GM12878 (cell line): ENCODE measurements at regions not wholly inside any gene's neighbourhood (a gene's known extent, or its start where the extent isn't known, plus 50 kb on each side); places are given as distances from the start of the nearest gene placed in this dataset.

Source experiments
- ATAC-seq: fragments of 200-7000 bp; cut with Tn5 transposase; 3 replicates; pipeline ENCODE4 v1.9.1; 2020; ENCODE audit warnings: mild to moderate bottlenecking, moderate library complexity
- BruUV-seq: library from RNA; stranded (reverse); fragments of 400-500 nt; replicated peaks from 2 replicates; lab custom pipeline; 2021; lab: Mats Ljungman, UMichigan
- CTCF ChIA-PET: fragments of 300-600 bp; sonication (Branson Sonifier 250); formaldehyde crosslinking; extraction: SDS; loops from one replicate; lab custom pipeline; 2021; ENCODE audit warnings: inconsistent platforms; lab: Yijun Ruan, JAX
- POLR2A ChIA-PET: fragments of 350-600 bp; formaldehyde crosslinking; extraction: SDS; loops from one replicate; lab custom pipeline; 2021; ENCODE audit warnings: inconsistent platforms; lab: Charles Lee
- RAD21 ChIA-PET: fragments of 300-600 bp; sonication (Branson Sonifier 250); formaldehyde crosslinking; loops from one replicate; lab custom pipeline; 2023; ENCODE audit warnings: antibody characterized with exemption; ENCODE audit not compliant: unreplicated experiment; lab: Charles Lee
- SMC1A ChIA-PET: fragments of 300-600 bp; sonication (Branson Sonifier 250); formaldehyde crosslinking; loops from one replicate; lab custom pipeline; 2023; ENCODE audit not compliant: unreplicated experiment, uncharacterized antibody; lab: Charles Lee
- DNase-seq: peaks from one replicate; pipeline ENCODE4 v3.0.0-alpha.2; 2011; ENCODE audit warnings: low read depth, low spot score
- FAIRE-seq: peaks from 3 replicates; lab custom pipeline; 2011; peaks lifted over from hg19 to GRCh38; lab: Jason Lieb, UNC
- H2AFZ ChIP-seq: 2 replicates; pipeline ENCODE4 v1.6.0; 2011; ENCODE audit warnings: low read depth, low read length, control low read depth; ENCODE audit not compliant: control insufficient read depth
- H3K27ac ChIP-seq: 2 replicates; pipeline ENCODE4 v1.5.1; 2011; ENCODE audit warnings: control low read depth; ENCODE audit not compliant: control insufficient read depth, insufficient read depth
- H3K27me3 ChIP-seq, 2 experiments: replicated peaks in 1 of 2; 2 replicates each; pipeline versions ENCODE4 v1.6.0 to v1.6.1; 2011; ENCODE audit warnings: low read length in 1 of 2; ENCODE audit not compliant: control insufficient read depth in 2 of 2, insufficient read depth in 2 of 2
- H3K36me3 ChIP-seq, 2 experiments: 2 replicates each; pipeline ENCODE4 v1.5.1; 2011; ENCODE audit warnings: low read length in 1 of 2; ENCODE audit not compliant: control insufficient read depth in 2 of 2, insufficient read depth in 2 of 2
- H3K4me1 ChIP-seq: 2 replicates; pipeline ENCODE4 v1.6.1; 2011; ENCODE audit warnings: mild to moderate bottlenecking, low read length, moderate library complexity, mixed read lengths; ENCODE audit not compliant: control insufficient read depth, insufficient read depth
- H3K4me2 ChIP-seq: 2 replicates; pipeline ENCODE4 v1.6.0; 2011; ENCODE audit warnings: control low read depth; ENCODE audit not compliant: control insufficient read depth, insufficient read depth
- H3K4me3 ChIP-seq: fragments of 200-600 bp; sonication (generic); 2 replicates; pipeline ENCODE4 v1.5.1; 2016
- H3K79me2 ChIP-seq: 2 replicates; pipeline ENCODE4 v1.6.0; 2011; ENCODE audit warnings: low read length; ENCODE audit not compliant: control insufficient read depth, insufficient read depth
- H3K9ac ChIP-seq: 2 replicates; pipeline ENCODE4 v1.8.0; 2011; ENCODE audit warnings: low read length, control low read depth, mixed read lengths; ENCODE audit not compliant: control insufficient read depth, insufficient read depth
- H3K9me3 ChIP-seq: replicated peaks from 3 replicates; pipeline ENCODE4 v1.5.1; 2011; ENCODE audit warnings: mild to moderate bottlenecking, low read length; ENCODE audit not compliant: control insufficient read depth, insufficient read depth
- H4K20me1 ChIP-seq: 2 replicates; pipeline ENCODE4 v1.6.0; 2011; ENCODE audit not compliant: control insufficient read depth, insufficient read depth
- E2F8 ChIP-seq: fragments of 450-650 bp; IDR thresholded peaks from 2 replicates; pipeline ENCODE4 v1.6.1; 2018; ENCODE audit warnings: mild to moderate bottlenecking, low read depth, moderate library complexity; ENCODE audit not compliant: partially characterized antibody
- IRF5 ChIP-seq: fragments of 450-650 bp; IDR thresholded peaks from 2 replicates; pipeline ENCODE4 v1.6.1; 2017; ENCODE audit warnings: borderline replicate concordance
- JUNB ChIP-seq: IDR thresholded peaks from 2 replicates; pipeline ENCODE4 v1.6.1; 2016; ENCODE audit warnings: antibody characterized with exemption, mild to moderate bottlenecking
- NR2F1 ChIP-seq: fragments of 450-650 bp; conservative IDR thresholded peaks from 2 replicates; pipeline ENCODE4 v1.6.1; 2017; ENCODE audit warnings: mild to moderate bottlenecking
- WGBS: methylation state at CpG from one replicate; pipeline ENCODE4 v1.1.6; 2016; ENCODE audit warnings: low lambda C conversion rate; ENCODE audit not compliant: insufficient replicate concordance, insufficient coverage; ENCODE audit errors: missing lambda C conversion rate; 5-methylcytosine and 5-hydroxymethylcytosine counted together
- in situ Hi-C: fragments of 300-500 bp; cut with MboI; formaldehyde crosslinking; loops from 9 replicates; pipeline ENCODE4 v1.14.3; 2018; ENCODE audit warnings: mixed read lengths
- intact Hi-C: fragments of 100-400 bp; cut with micrococcal nuclease; formaldehyde crosslinking; loops from one replicate; pipeline ENCODE4 v1.14.2; 2022; ENCODE audit not compliant: unreplicated experiment

- RAD21 ChIA-PET = no interaction called here
- intact Hi-C loops = no loop called here
- CTCF ChIA-PET = interaction anchor here (1.0 kb wide), 1 partner anchor 119 kb away, joined by 4 read pairs; no protein-coding TSS in a partner anchor
- Histone ChIP-seq H3K79me2 (no peaks in the 10 kb centered on the region), H3K4me1 (no peaks in the 10 kb centered on the region), H3K27me3 (no peaks in the 10 kb centered on the region), H3K36me3 (no peaks in the 10 kb centered on the region; a peak in 1 of 4 replicates), H4K20me1 (no peaks in the 10 kb centered on the region), H3K4me2 (no peak overlapping the region), H3K4me3 (no peak overlapping the region), H2AFZ (no peak overlapping the region), H3K9ac (no peak overlapping the region), H3K27ac (no peak overlapping the region), H3K9me3 (no peaks in the 10 kb centered on the region)
- POLR2A ChIA-PET = no interaction called here
- TF ChIP-seq E2F8 (no peak), JUNB (no peak), IRF5 (no peak), NR2F1 (no peak)
- DNase-seq = no peak
- in situ Hi-C loops = no loop called here
- ATAC-seq = no peak
- SMC1A ChIA-PET = no interaction called here
- FAIRE-seq = no peak
- no TSS peak for BruUV-seq
- 71% methylated on average over 9 of the region's 9 CpGs for WGBS
Measured at GRCh38 chr14:76268700-76269099, 107.2 kb upstream of the ESRRB start.
